Adrenal gland (tissue), 9 donors: ENCODE measurements at regions not wholly inside any gene's neighbourhood (a gene's known extent, or its start where the extent isn't known, plus 50 kb on each side); places are given as distances from the start of the nearest gene placed in this dataset.

Experiments
- DNase-seq, 7 donors: peaks; one replicate each; pipeline ENCODE4 v3.0.0-alpha.2; 2019 to 2020
- H3K27ac ChIP-seq, 5 donors: fragments of 200-600 bp; sonication (generic) in 4 of 5; 1 replicate in 3 of 5; 2 replicates in 2 of 5; pipeline versions ENCODE4 v1.5.1 to v1.8.0; 2016 to 2020; ENCODE audit warnings: mild to moderate bottlenecking in 1 of 5
- H3K27me3 ChIP-seq: fragments of 200-600 bp; 2 replicates; pipeline ENCODE4 v1.8.0; 2021
- H3K36me3 ChIP-seq, 2 donors: fragments of 200-600 bp; replicated peaks in 1 of 2; 1 replicate in 1 of 2; 2 replicates in 1 of 2; pipeline versions ENCODE4 v1.5.1 to v1.8.0; 2018 to 2022
- H3K4me1 ChIP-seq, 2 donors: fragments of 200-600 bp; replicated peaks in 1 of 2; 1 replicate in 1 of 2; 2 replicates in 1 of 2; pipeline versions ENCODE4 v1.5.1 to v1.8.0; 2018 to 2021
- H3K4me3 ChIP-seq, 4 donors: fragments of 200-600 bp; sonication (generic) in 3 of 4; one replicate each; pipeline ENCODE4 v1.5.1; 2016 to 2018
- H3K9me3 ChIP-seq, 3 donors: fragments of 200-600 bp; sonication (generic) in 1 of 3; replicated peaks in 1 of 3; 1 replicate in 2 of 3; 2 replicates in 1 of 3; pipeline versions ENCODE4 v1.5.1 to v1.8.0; 2016 to 2021
- POLR2A ChIP-seq, 2 donors: fragments of 450-650 bp; IDR thresholded peaks; one replicate each; pipeline ENCODE4 v1.6.1; 2017; ENCODE audit warnings: antibody characterized with exemption in 2 of 2, mild to moderate bottlenecking in 2 of 2, moderate library complexity in 1 of 2
- WGBS, 4 donors: extraction: QIAGEN DNeasy Blood & Tissue Kit in 2 of 4; methylation state at CpG; one replicate each; pipeline versions ENCODE4 v1.1.5 to v1.1.7; 2013 to 2017; 5-methylcytosine and 5-hydroxymethylcytosine counted together
- intact Hi-C, 2 donors: fragments of 100-400 bp; cut with DNase I; formaldehyde crosslinking; loops; one replicate each; pipeline versions ENCODE4 v1.14.1 to v1.15.0; 2022 to 2023
- microRNA-seq, 3 donors: library from miRNA; unstranded; fragments of <30 nt; microRNA quantifications; one replicate each; pipeline ENCODE4, GENCODE V29; 2017 to 2020
- small RNA-seq, 2 donors: library from RNA; depleted of rRNA; stranded (forward); fragments of <200 nt; gene quantifications; one replicate each; pipeline ENCODE3, GENCODE V24; 2016
- TF ChIP-seq, protein P1 (sequence below), 6 experiments: fragments of 450-650 bp in 4 of 6; fragments of 200-600 bp in 2 of 6; sonication (generic) in 1 of 6; IDR thresholded peaks; 1 replicate in 5 of 6; 2 replicates in 1 of 6; pipeline versions ENCODE4 v1.5.1 to v1.8.0; 2016 to 2021; ENCODE audit warnings: antibody characterized with exemption in 6 of 6, mild to moderate bottlenecking in 2 of 6, moderate library complexity in 1 of 6
- donor health status: healthy with polysubstance abuse.
- donor health status: Bipolar disorder and iron deficiency.
- donor health status: DM: yes; HTN: yes; CAD: no.
- donor health status: DM: no; HTN: no; CAD: no.
- donor health status: DM: no; HTN: no; CAD: no.

DNA sequence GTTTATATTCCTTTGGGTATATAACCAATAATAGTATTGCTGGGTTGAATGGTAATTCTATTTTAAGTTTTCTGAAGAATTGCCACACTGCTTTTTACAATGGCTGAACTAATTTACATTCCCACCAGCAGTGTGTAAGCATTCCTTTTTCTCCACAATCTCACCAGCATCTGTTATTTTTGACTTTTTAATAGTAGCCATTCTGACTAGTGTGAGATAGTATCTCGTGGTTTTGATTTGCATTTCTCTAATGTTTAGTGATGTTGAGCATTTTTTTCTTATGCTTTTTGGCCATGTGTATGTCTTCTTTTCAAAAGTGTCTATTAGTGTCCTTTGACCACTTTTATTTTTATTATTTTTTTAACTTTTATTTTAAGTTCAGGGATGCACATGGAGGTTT lies 275.3 kb downstream of the METTL15 start:
- intact Hi-C loops: no loop called here
- H3K27ac ChIP-seq: no peak overlapping the region
- H3K4me3 ChIP-seq: no peak overlapping the region
- no peaks in the 10 kb centered on the region for H3K9me3 ChIP-seq
- WGBS, 4 donors: 81 to 90% (median 87%) methylated on average over 1 of the region's 1 CpG
- no peak for DNase-seq
- no peaks in the 10 kb centered on the region for H3K4me1 ChIP-seq
- no peaks in the 10 kb centered on the region for H3K36me3 ChIP-seq
- TF ChIP-seq, protein P1, sequence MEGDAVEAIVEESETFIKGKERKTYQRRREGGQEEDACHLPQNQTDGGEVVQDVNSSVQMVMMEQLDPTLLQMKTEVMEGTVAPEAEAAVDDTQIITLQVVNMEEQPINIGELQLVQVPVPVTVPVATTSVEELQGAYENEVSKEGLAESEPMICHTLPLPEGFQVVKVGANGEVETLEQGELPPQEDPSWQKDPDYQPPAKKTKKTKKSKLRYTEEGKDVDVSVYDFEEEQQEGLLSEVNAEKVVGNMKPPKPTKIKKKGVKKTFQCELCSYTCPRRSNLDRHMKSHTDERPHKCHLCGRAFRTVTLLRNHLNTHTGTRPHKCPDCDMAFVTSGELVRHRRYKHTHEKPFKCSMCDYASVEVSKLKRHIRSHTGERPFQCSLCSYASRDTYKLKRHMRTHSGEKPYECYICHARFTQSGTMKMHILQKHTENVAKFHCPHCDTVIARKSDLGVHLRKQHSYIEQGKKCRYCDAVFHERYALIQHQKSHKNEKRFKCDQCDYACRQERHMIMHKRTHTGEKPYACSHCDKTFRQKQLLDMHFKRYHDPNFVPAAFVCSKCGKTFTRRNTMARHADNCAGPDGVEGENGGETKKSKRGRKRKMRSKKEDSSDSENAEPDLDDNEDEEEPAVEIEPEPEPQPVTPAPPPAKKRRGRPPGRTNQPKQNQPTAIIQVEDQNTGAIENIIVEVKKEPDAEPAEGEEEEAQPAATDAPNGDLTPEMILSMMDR (IDR thresholded peaks at IDR 0.05): no peak
- no peak for TF ChIP-seq POLR2A (IDR thresholded peaks at IDR 0.05)
- no peaks in the 10 kb centered on the region for H3K27me3 ChIP-seq

Small RNA genes lying in the stretch of these regions (microRNA-seq; reads per million reads assigned to microRNA genes)
- gene MIR8068: 0 reads per million in 3 donors

Small RNA genes lying in the stretch of these regions (small RNA-seq; reads per million reads assigned to genes)
- gene MIR8068: 0 reads per million in 2 donors
- 0 reads per million in 2 donors for gene RN7SL240P
